HUES64 (cell line): ENCODE measurements at regions not wholly inside any gene's neighbourhood (a gene's known extent, or its start where the extent isn't known, plus 50 kb on each side); places are given as distances from the start of the nearest gene placed in this dataset.
"Not testable (repeated sequence)": the region's sequence is repeated elsewhere in the genome, so short reads cannot be mapped to it uniquely, and the experiment has no call there.

Experiments used
- H3K27ac ChIP-seq: 2 replicates; pipeline ENCODE4 v1.7.0; 2013; ENCODE audit warnings: low read depth, low read length, inconsistent platforms
- H3K27me3 ChIP-seq: 2 replicates; pipeline ENCODE4 v1.6.1; 2013; ENCODE audit warnings: mild to moderate bottlenecking, low read length; ENCODE audit not compliant: insufficient read depth
- H3K36me3 ChIP-seq: 2 replicates; pipeline ENCODE4 v1.6.1; 2013; ENCODE audit warnings: mild to moderate bottlenecking, low read length; ENCODE audit not compliant: insufficient read depth
- H3K4me1 ChIP-seq: 2 replicates; pipeline ENCODE4 v1.6.1; 2013; ENCODE audit warnings: mild to moderate bottlenecking, low read length, moderate library complexity; ENCODE audit not compliant: insufficient read depth
- H3K4me3 ChIP-seq: 2 replicates; pipeline ENCODE4 v1.5.1; 2013; ENCODE audit warnings: mild to moderate bottlenecking, low read length, moderate library complexity
- H3K9ac ChIP-seq: 2 replicates; pipeline ENCODE4 v1.6.1; 2013; ENCODE audit warnings: mild to moderate bottlenecking, low read depth, low read length
- H3K9me3 ChIP-seq: 2 replicates; pipeline ENCODE4 v1.6.1; 2013; ENCODE audit warnings: low read depth, low read length; ENCODE audit not compliant: insufficient read depth
- WGBS: fragments of 150-250, 120-280 bp; methylation state at CpG from one replicate; pipeline ENCODE4 v1.1.7; 2013; ENCODE audit warnings: missing lambda C conversion rate; 5-methylcytosine and 5-hydroxymethylcytosine counted together

- not testable (repeated sequence) for H3K36me3 ChIP-seq, H3K27me3 ChIP-seq, H3K27ac ChIP-seq, H3K4me3 ChIP-seq, H3K4me1 ChIP-seq, H3K9ac ChIP-seq
- H3K9me3 ChIP-seq: 0 out of 2 replicates have a peak, but pooled peaks cover 11% of the 10 kb centered on the region
These were observed 392.5 kb downstream of the CHL1 start for GRCh38 chr3:589066-589465.

GRCh38 chr3:597304-597703, 400.7 kb downstream of the CHL1 start:
- not testable (repeated sequence) for H3K36me3 ChIP-seq, H3K27ac ChIP-seq, H3K27me3 ChIP-seq, H3K9ac ChIP-seq, H3K4me1 ChIP-seq, H3K9me3 ChIP-seq, H3K4me3 ChIP-seq
- 48% methylated on average over 2 of the region's 2 CpGs for WGBS

- H3K36me3 ChIP-seq, H3K9me3 ChIP-seq, H3K4me3 ChIP-seq, H3K4me1 ChIP-seq, H3K27ac ChIP-seq, H3K9ac ChIP-seq, H3K27me3 ChIP-seq: not testable (repeated sequence)
- WGBS: no CpG with 5 or more reads among the region's 1 CpG
These were observed 401.2 kb downstream of the CHL1 start for GRCh38 chr3:597746-598145.

- not testable (repeated sequence) for H3K9me3 ChIP-seq, H3K27me3 ChIP-seq, H3K4me3 ChIP-seq, H3K36me3 ChIP-seq, H3K4me1 ChIP-seq, H3K27ac ChIP-seq, H3K9ac ChIP-seq
- WGBS: 79% methylated on average over 2 of the region's 4 CpGs
These were observed 410.9 kb downstream of the CHL1 start for GRCh38 chr3:607480-607879.

GRCh38 chr3:621714-622113, 425.2 kb downstream of the CHL1 start:
- H3K9me3 ChIP-seq: peaks cover 27% of the 10 kb centered on the region
- no peaks in the 10 kb centered on the region for H3K36me3 ChIP-seq
- no peaks in the 10 kb centered on the region for H3K4me1 ChIP-seq
- no peaks in the 10 kb centered on the region for H3K27me3 ChIP-seq
- H3K9ac ChIP-seq: no peak overlapping the region
- no peak overlapping the region for H3K27ac ChIP-seq
- no peak overlapping the region for H3K4me3 ChIP-seq

- 73% methylated on average over 5 of the region's 7 CpGs for WGBS
- peaks cover 33% of the 10 kb centered on the region for H3K9me3 ChIP-seq
- H3K4me1 ChIP-seq: no peaks in the 10 kb centered on the region
These were observed 425.8 kb downstream of the CHL1 start for GRCh38 chr3:622314-622713.

GRCh38 chr3:623914-624545, 427.5 kb downstream of the CHL1 start:
- H3K9me3 ChIP-seq: peaks cover 44% of the 10 kb centered on the region
- no peaks in the 10 kb centered on the region for H3K27me3 ChIP-seq
- H3K9ac ChIP-seq: no peak overlapping the region
- 82% methylated on average over 4 of the region's 4 CpGs for WGBS
- no peaks in the 10 kb centered on the region for H3K4me1 ChIP-seq
- H3K36me3 ChIP-seq: no peaks in the 10 kb centered on the region
- no peak overlapping the region for H3K27ac ChIP-seq
- H3K4me3 ChIP-seq: no peak overlapping the region

More at GRCh38 chr3:622314-622713, 425.8 kb downstream of the CHL1 start:
- Histone ChIP-seq H3K27ac (no peak overlapping the region), H3K36me3 (no peaks in the 10 kb centered on the region), H3K4me3 (no peak overlapping the region), H3K9ac (no peak overlapping the region), H3K27me3 (no peaks in the 10 kb centered on the region)

GRCh38 chr3:632571-633170, 436.1 kb downstream of the CHL1 start:
- Histone ChIP-seq H3K4me1 (no peaks in the 10 kb centered on the region), H3K9me3 (peaks cover 29% of the 10 kb centered on the region), H3K27me3 (no peaks in the 10 kb centered on the region), H3K9ac (no peak overlapping the region), H3K36me3 (no peaks in the 10 kb centered on the region), H3K27ac (no peak overlapping the region), H3K4me3 (no peak overlapping the region)
- WGBS: 47% methylated on average over 7 of the region's 10 CpGs

GRCh38 chr3:634511-634910, 437.9 kb downstream of the CHL1 start:
- Histone ChIP-seq H3K9ac (no peak overlapping the region), H3K4me3 (no peak overlapping the region), H3K9me3 (peaks cover 34% of the 10 kb centered on the region), H3K27ac (no peak overlapping the region), H3K36me3 (no peaks in the 10 kb centered on the region), H3K27me3 (no peaks in the 10 kb centered on the region), H3K4me1 (no peaks in the 10 kb centered on the region)

- H3K36me3 ChIP-seq: no peaks in the 10 kb centered on the region
- no peak overlapping the region for H3K27ac ChIP-seq
- H3K9ac ChIP-seq: no peak overlapping the region
- H3K27me3 ChIP-seq: no peaks in the 10 kb centered on the region
- no peak overlapping the region for H3K4me3 ChIP-seq
- peaks cover 35% of the 10 kb centered on the region for H3K9me3 ChIP-seq
- H3K4me1 ChIP-seq: no peaks in the 10 kb centered on the region
These were observed 438.8 kb downstream of the CHL1 start for GRCh38 chr3:635393-635792.

- 70% methylated on average over 1 of the region's 1 CpG for WGBS
- H3K27ac ChIP-seq: no peak overlapping the region
- H3K4me1 ChIP-seq: no peaks in the 10 kb centered on the region
- H3K9me3 ChIP-seq: peaks cover 35% of the 10 kb centered on the region
- H3K9ac ChIP-seq: no peak overlapping the region
- H3K27me3 ChIP-seq: no peaks in the 10 kb centered on the region
- H3K4me3 ChIP-seq: no peak overlapping the region
- no peaks in the 10 kb centered on the region for H3K36me3 ChIP-seq
These were observed 446.8 kb downstream of the CHL1 start for GRCh38 chr3:643376-643775.

- Histone ChIP-seq H3K9ac (no peak overlapping the region), H3K4me1 (no peaks in the 10 kb centered on the region), H3K4me3 (no peak overlapping the region), H3K27ac (no peak overlapping the region), H3K9me3 (peaks cover 54% of the 10 kb centered on the region), H3K27me3 (no peaks in the 10 kb centered on the region), H3K36me3 (no peaks in the 10 kb centered on the region)
- 100% methylated on average over 1 of the region's 1 CpG for WGBS
These were observed 437.0 kb upstream of the CNTN6 start for GRCh38 chr3:655824-656223.
